ENCODE measurements at regions not wholly inside any gene's neighbourhood (a gene's known extent, or its start where the extent isn't known, plus 50 kb on each side); places are given as distances from the start of the nearest gene placed in this dataset.

DNA sequence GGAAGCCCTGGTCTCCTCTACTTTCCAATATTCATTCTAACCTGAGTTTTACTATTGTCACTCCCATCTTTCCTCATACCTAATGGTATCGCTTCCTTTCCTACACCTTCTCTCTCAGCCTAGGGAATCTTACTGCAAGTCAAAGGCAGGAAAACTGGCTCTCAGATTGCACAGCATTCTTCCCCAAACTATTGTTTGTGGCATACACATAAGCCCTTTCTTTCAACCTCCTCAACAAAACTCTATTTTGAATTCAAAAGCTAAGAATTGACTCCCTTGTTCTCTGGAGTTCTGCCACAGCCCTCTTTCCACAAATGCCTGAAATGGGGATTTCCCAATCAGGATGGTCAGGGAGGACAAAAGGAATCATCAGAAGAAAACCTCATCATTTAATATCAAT is 181.5 kb downstream of the FAM76B start:
- TF ChIP-seq EZH2 (IDR thresholded peaks at IDR 0.05; ENCODE audit: borderline replicate concordance, insufficient read depth, low read depth, low read length, poor library complexity, severe bottlenecking), result no peak
- TF ChIP-seq, protein P1, sequence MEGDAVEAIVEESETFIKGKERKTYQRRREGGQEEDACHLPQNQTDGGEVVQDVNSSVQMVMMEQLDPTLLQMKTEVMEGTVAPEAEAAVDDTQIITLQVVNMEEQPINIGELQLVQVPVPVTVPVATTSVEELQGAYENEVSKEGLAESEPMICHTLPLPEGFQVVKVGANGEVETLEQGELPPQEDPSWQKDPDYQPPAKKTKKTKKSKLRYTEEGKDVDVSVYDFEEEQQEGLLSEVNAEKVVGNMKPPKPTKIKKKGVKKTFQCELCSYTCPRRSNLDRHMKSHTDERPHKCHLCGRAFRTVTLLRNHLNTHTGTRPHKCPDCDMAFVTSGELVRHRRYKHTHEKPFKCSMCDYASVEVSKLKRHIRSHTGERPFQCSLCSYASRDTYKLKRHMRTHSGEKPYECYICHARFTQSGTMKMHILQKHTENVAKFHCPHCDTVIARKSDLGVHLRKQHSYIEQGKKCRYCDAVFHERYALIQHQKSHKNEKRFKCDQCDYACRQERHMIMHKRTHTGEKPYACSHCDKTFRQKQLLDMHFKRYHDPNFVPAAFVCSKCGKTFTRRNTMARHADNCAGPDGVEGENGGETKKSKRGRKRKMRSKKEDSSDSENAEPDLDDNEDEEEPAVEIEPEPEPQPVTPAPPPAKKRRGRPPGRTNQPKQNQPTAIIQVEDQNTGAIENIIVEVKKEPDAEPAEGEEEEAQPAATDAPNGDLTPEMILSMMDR (IDR thresholded peaks at IDR 0.05), result no peak

Measured in B cell (primary cell).